Rectal smooth muscle tissue (tissue), 1 donor: ENCODE measurements at regions not wholly inside any gene's neighbourhood (a gene's known extent, or its start where the extent isn't known, plus 50 kb on each side); places are given as distances from the start of the nearest gene placed in this dataset.

ENCODE experiments used
- H3K27ac ChIP-seq: one replicate; pipeline ENCODE4 v1.7.0; 2013; ENCODE audit warnings: low read depth, low read length, inconsistent platforms
- H3K27me3 ChIP-seq: one replicate; pipeline ENCODE4 v1.7.0; 2013; ENCODE audit warnings: low read length; ENCODE audit not compliant: control insufficient read depth, insufficient read depth
- H3K36me3 ChIP-seq: one replicate; pipeline ENCODE4 v1.7.0; 2013; ENCODE audit warnings: low read length; ENCODE audit not compliant: control insufficient read depth, insufficient read depth
- H3K4me1 ChIP-seq: one replicate; pipeline ENCODE4 v1.7.0; 2013; ENCODE audit warnings: low read length; ENCODE audit not compliant: control insufficient read depth, insufficient read depth
- H3K4me3 ChIP-seq: one replicate; pipeline ENCODE4 v1.7.0; 2013; ENCODE audit warnings: low read length
- H3K9ac ChIP-seq: one replicate; pipeline ENCODE4 v1.7.0; 2013; ENCODE audit warnings: low read length

GRCh38 chr7:19390795-19391194, 245.6 kb upstream of the FERD3L start:
- H3K36me3 ChIP-seq: no peaks in the 10 kb centered on the region
- H3K4me1 ChIP-seq: no peaks in the 10 kb centered on the region
- H3K27me3 ChIP-seq: no peaks in the 10 kb centered on the region
- no peak overlapping the region for H3K27ac ChIP-seq
- H3K4me3 ChIP-seq: no peak overlapping the region
- H3K9ac ChIP-seq: no peak overlapping the region

- Histone ChIP-seq H3K27ac (no peak overlapping the region), H3K4me3 (no peak overlapping the region), H3K9ac (no peak overlapping the region), H3K27me3 (no peaks in the 10 kb centered on the region), H3K36me3 (no peaks in the 10 kb centered on the region), H3K4me1 (no peaks in the 10 kb centered on the region)
Measured at GRCh38 chr7:19381321-19381720, 236.1 kb upstream of the FERD3L start.

GRCh38 chr7:19378345-19378714, 233.1 kb upstream of the FERD3L start:
- H3K36me3 ChIP-seq: no peaks in the 10 kb centered on the region
- no peak overlapping the region for H3K4me3 ChIP-seq
- no peaks in the 10 kb centered on the region for H3K27me3 ChIP-seq
- no peak overlapping the region for H3K27ac ChIP-seq
- H3K9ac ChIP-seq: no peak overlapping the region
- no peaks in the 10 kb centered on the region for H3K4me1 ChIP-seq

- H3K4me3 ChIP-seq: peak overlapping the region; percentile 1
- no peak overlapping the region for H3K27ac ChIP-seq
- H3K9ac ChIP-seq: no peak overlapping the region
Measured at GRCh38 chr7:19377611-19378344, 232.6 kb upstream of the FERD3L start.

GRCh38 chr7:19376538-19376937, 231.3 kb upstream of the FERD3L start:
- no peaks in the 10 kb centered on the region for H3K36me3 ChIP-seq
- H3K4me3 ChIP-seq: no peak overlapping the region
- no peak overlapping the region for H3K9ac ChIP-seq

More at GRCh38 chr7:19377611-19378344, 232.6 kb upstream of the FERD3L start:
- Histone ChIP-seq H3K27me3 (no peaks in the 10 kb centered on the region), H3K4me1 (no peaks in the 10 kb centered on the region), H3K36me3 (no peaks in the 10 kb centered on the region)

GRCh38 chr7:19375976-19376375, 230.8 kb upstream of the FERD3L start:
- Histone ChIP-seq H3K27me3 (no peaks in the 10 kb centered on the region), H3K4me3 (no peak overlapping the region), H3K27ac (no peak overlapping the region), H3K4me1 (no peaks in the 10 kb centered on the region), H3K9ac (no peak overlapping the region), H3K36me3 (no peaks in the 10 kb centered on the region)

More at GRCh38 chr7:19376538-19376937, 231.3 kb upstream of the FERD3L start:
- Histone ChIP-seq H3K4me1 (no peaks in the 10 kb centered on the region), H3K27me3 (no peaks in the 10 kb centered on the region), H3K27ac (no peak overlapping the region)

- no peak overlapping the region for H3K4me3 ChIP-seq
- no peak overlapping the region for H3K27ac ChIP-seq
- H3K36me3 ChIP-seq: no peaks in the 10 kb centered on the region
- no peak overlapping the region for H3K9ac ChIP-seq
- H3K27me3 ChIP-seq: no peaks in the 10 kb centered on the region
- no peaks in the 10 kb centered on the region for H3K4me1 ChIP-seq
Measured at GRCh38 chr7:19373334-19373733, 228.1 kb upstream of the FERD3L start.

GRCh38 chr7:19369806-19370205, 224.6 kb upstream of the FERD3L start:
- no peak overlapping the region for H3K4me3 ChIP-seq
- no peaks in the 10 kb centered on the region for H3K36me3 ChIP-seq
- no peaks in the 10 kb centered on the region for H3K4me1 ChIP-seq

GRCh38 chr7:19369182-19369581, 224.0 kb upstream of the FERD3L start:
- no peak overlapping the region for H3K4me3 ChIP-seq
- no peaks in the 10 kb centered on the region for H3K27me3 ChIP-seq
- H3K36me3 ChIP-seq: no peaks in the 10 kb centered on the region
- no peak overlapping the region for H3K27ac ChIP-seq
- no peak overlapping the region for H3K9ac ChIP-seq
- no peaks in the 10 kb centered on the region for H3K4me1 ChIP-seq

More at GRCh38 chr7:19369806-19370205, 224.6 kb upstream of the FERD3L start:
- Histone ChIP-seq H3K27me3 (no peaks in the 10 kb centered on the region), H3K9ac (no peak overlapping the region), H3K27ac (no peak overlapping the region)

GRCh38 chr7:19368491-19368925, 223.3 kb upstream of the FERD3L start:
- H3K9ac ChIP-seq: no peak overlapping the region

GRCh38 chr7:19364950-19365349, 219.7 kb upstream of the FERD3L start:
- Histone ChIP-seq H3K36me3 (no peaks in the 10 kb centered on the region), H3K4me3 (no peak overlapping the region), H3K27me3 (no peaks in the 10 kb centered on the region), H3K9ac (no peak overlapping the region), H3K27ac (no peak overlapping the region), H3K4me1 (no peaks in the 10 kb centered on the region)

More at GRCh38 chr7:19368491-19368925, 223.3 kb upstream of the FERD3L start:
- Histone ChIP-seq H3K27me3 (no peaks in the 10 kb centered on the region), H3K4me1 (no peaks in the 10 kb centered on the region), H3K36me3 (no peaks in the 10 kb centered on the region), H3K4me3 (no peak overlapping the region), H3K27ac (no peak overlapping the region)

GRCh38 chr7:19362099-19362498, 216.9 kb upstream of the FERD3L start:
- H3K27ac ChIP-seq: no peak overlapping the region
- H3K4me1 ChIP-seq: no peaks in the 10 kb centered on the region
- H3K27me3 ChIP-seq: no peaks in the 10 kb centered on the region
- no peak overlapping the region for H3K9ac ChIP-seq
- H3K4me3 ChIP-seq: no peak overlapping the region
- H3K36me3 ChIP-seq: no peaks in the 10 kb centered on the region

GRCh38 chr7:19353180-19353579, 208.0 kb upstream of the FERD3L start:
- H3K36me3 ChIP-seq: no peaks in the 10 kb centered on the region
- no peaks in the 10 kb centered on the region for H3K27me3 ChIP-seq
- H3K4me3 ChIP-seq: no peak overlapping the region
- H3K4me1 ChIP-seq: no peaks in the 10 kb centered on the region
- no peak overlapping the region for H3K27ac ChIP-seq
- no peak overlapping the region for H3K9ac ChIP-seq
